ENCODE measurements at regions not wholly inside any gene's neighbourhood (a gene's known extent, or its start where the extent isn't known, plus 50 kb on each side); places are given as distances from the start of the nearest gene placed in this dataset.
"Not testable (repeated sequence)": the region's sequence is repeated elsewhere in the genome, so short reads cannot be mapped to it uniquely, and the experiment has no call there.

DNA sequence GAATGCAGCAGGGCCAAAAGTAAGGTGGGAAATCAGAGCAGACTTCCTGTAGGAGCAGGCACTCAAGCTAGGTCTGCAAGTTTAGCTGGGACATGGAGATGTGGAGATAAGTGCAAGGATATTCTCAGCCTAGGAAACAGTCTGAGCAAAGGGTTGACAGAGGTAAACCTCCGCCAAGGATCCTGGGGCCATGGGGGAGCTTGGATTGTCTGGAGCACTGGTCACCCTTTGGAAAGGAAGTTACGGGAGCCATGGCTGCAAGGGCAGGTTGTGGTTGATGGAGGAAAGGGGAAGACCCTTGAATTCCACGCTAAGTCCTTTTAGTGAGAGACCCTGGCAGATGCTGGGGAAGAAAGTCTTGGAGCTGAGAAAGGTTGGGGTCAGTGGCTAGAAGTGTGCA lies 150.9 kb downstream of the PTPRU start:
- no peak for DNase-seq (ENCODE audit: low spot score, unreplicated experiment)
- Mint-ChIP-seq H3K27me3 (peaks cover 14% of the 10 kb centered on the region), H3K36me3 (ENCODE audit: insufficient read depth) (no peaks in the 10 kb centered on the region), H3K4me3 (ENCODE audit: low read depth) (no peak overlapping the region), H3K27ac (no peak overlapping the region), H3K9me3 (ENCODE audit: low read depth) (no peaks in the 10 kb centered on the region), H3K4me1 (ENCODE audit: low read depth) (peaks cover 9% of the 10 kb centered on the region)
- TF ChIP-seq, protein P1, sequence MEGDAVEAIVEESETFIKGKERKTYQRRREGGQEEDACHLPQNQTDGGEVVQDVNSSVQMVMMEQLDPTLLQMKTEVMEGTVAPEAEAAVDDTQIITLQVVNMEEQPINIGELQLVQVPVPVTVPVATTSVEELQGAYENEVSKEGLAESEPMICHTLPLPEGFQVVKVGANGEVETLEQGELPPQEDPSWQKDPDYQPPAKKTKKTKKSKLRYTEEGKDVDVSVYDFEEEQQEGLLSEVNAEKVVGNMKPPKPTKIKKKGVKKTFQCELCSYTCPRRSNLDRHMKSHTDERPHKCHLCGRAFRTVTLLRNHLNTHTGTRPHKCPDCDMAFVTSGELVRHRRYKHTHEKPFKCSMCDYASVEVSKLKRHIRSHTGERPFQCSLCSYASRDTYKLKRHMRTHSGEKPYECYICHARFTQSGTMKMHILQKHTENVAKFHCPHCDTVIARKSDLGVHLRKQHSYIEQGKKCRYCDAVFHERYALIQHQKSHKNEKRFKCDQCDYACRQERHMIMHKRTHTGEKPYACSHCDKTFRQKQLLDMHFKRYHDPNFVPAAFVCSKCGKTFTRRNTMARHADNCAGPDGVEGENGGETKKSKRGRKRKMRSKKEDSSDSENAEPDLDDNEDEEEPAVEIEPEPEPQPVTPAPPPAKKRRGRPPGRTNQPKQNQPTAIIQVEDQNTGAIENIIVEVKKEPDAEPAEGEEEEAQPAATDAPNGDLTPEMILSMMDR (IDR thresholded peaks at IDR 0.05; ENCODE audit: unreplicated experiment) = no peak

DNA sequence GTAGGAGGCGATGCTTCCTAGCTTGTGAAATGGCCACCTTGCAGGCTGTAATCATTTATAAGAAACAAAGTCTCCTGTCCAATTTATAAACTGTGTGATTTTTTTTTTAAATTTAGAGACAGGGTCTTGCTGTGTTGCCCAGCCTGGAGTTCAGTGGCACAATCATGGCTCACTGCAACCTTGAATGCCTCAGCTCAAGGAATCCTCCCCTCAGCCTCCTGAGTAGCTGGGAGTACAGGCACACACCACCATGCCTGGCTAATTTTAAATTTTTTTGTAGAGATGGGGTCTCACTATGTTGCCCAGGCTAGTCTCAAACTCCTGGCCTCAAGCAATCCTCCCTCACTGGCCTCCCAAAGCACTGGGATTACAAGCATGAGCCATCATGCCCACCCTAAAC lies 150.1 kb downstream of the PTPRU start:
- peaks cover 14% of the 10 kb centered on the region for H3K27me3 Mint-ChIP-seq
- not testable (repeated sequence) for H3K36me3 Mint-ChIP-seq (ENCODE audit: insufficient read depth); H3K4me3 Mint-ChIP-seq (ENCODE audit: low read depth); H3K4me1 Mint-ChIP-seq (ENCODE audit: low read depth); H3K9me3 Mint-ChIP-seq (ENCODE audit: low read depth); DNase-seq (ENCODE audit: low spot score, unreplicated experiment); H3K27ac Mint-ChIP-seq

DNA sequence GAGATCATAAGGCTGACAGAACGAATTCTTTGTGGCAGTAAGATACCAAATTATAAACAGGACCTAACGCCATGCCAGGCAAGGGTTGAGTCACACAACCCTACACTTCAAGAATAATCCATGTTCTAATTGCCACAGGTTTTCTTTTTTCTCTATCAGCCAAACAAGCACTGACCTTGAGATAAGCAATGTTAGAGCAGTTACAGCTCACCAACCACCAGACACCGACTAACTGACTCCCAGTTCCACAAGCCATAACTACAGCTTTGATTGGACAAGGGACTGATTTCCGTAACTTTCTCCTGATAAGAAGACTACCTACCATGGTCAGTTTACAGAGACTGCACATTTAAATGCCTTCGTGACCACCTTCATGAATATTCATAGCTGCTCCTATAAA lies 149.6 kb downstream of the PTPRU start:
- H3K27me3 Mint-ChIP-seq = peaks cover 14% of the 10 kb centered on the region
- no peak overlapping the region for H3K4me3 Mint-ChIP-seq (ENCODE audit: low read depth)
- H3K27ac Mint-ChIP-seq = no peak overlapping the region
- no peak for DNase-seq (ENCODE audit: low spot score, unreplicated experiment)
- peaks cover 9% of the 10 kb centered on the region for H3K4me1 Mint-ChIP-seq (ENCODE audit: low read depth)
- TF ChIP-seq, protein P1 (IDR thresholded peaks at IDR 0.05; ENCODE audit: unreplicated experiment) = no peak
- no peaks in the 10 kb centered on the region for H3K36me3 Mint-ChIP-seq (ENCODE audit: insufficient read depth)
- H3K9me3 Mint-ChIP-seq (ENCODE audit: low read depth) = no peaks in the 10 kb centered on the region

DNA sequence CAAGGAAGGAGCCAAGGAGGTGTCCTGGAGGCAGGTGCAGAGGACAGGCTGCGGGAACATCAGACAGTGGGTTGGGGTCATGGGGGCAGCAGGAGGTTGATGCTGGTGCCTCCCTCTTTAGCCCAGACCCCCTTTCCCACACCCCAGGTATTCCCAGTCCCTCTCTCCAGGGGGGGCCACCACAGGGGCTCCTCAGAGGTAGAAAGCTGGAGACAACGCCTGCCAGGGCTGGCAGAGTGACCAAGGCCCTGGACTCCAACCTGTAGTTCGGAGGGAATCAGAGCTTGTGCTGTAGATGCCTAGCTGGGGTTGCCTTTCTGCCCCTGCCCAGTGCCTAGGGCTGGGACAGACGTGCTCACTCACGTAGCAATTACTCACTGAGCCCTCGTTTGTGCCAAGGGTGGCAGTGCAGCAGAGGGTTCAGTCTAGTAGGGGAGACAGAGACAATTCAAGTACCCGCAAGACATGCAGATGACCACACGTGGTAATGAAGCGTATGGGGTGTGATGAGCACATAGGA lies 148.2 kb downstream of the PTPRU start:
- H3K27me3 Mint-ChIP-seq = peaks cover 14% of the 10 kb centered on the region
- peaks cover 7% of the 10 kb centered on the region for H3K9me3 Mint-ChIP-seq (ENCODE audit: low read depth)
- H3K4me3 Mint-ChIP-seq (ENCODE audit: low read depth) = no peak overlapping the region
- TF ChIP-seq, protein P1 (IDR thresholded peaks at IDR 0.05; ENCODE audit: unreplicated experiment) = no peak
- H3K36me3 Mint-ChIP-seq (ENCODE audit: insufficient read depth) = no peaks in the 10 kb centered on the region
- H3K27ac Mint-ChIP-seq = no peak overlapping the region
- peaks cover 4% of the 10 kb centered on the region for H3K4me1 Mint-ChIP-seq (ENCODE audit: low read depth)
- peak; percentile 6 for DNase-seq (ENCODE audit: low spot score, unreplicated experiment)

DNA sequence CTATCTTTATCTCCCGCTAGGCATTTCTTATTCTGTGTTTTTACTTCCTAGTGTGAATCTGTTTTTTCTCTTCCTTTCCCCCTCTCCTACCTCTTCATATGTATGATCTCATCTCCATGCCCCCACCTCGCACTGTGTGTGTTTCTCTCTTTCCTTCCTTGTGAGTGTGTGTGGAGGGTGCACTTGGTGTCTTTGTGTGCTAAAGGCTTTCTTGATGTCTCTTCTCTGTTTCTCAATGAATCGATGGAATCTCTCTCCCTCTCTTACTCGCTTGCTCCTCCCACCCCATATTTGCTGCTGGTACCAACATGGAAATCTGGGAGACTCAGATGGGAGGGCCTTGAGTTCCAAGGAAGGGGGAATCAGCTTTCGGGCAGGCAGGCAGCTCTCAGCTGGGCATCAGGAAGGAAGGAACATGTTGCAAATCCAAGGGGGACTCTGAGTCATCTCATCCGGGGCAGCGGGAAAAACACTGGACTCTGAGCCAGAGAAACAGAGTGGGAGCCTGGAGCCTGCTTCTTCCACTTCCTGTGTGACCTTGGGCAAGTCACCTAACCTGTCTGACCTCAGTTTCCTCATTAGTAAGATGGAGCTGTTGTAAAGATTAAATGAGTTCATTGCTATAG lies 147.5 kb downstream of the PTPRU start:
- Mint-ChIP-seq H3K4me3 (ENCODE audit: low read depth) (no peak overlapping the region), H3K9me3 (ENCODE audit: low read depth) (peaks cover 14% of the 10 kb centered on the region), H3K27me3 (peaks cover 14% of the 10 kb centered on the region), H3K27ac (no peak overlapping the region), H3K4me1 (ENCODE audit: low read depth) (peaks cover 4% of the 10 kb centered on the region), H3K36me3 (ENCODE audit: insufficient read depth) (peaks cover 6% of the 10 kb centered on the region)
- DNase-seq (ENCODE audit: low spot score, unreplicated experiment) = peak; percentile 5
- TF ChIP-seq, protein P1 (IDR thresholded peaks at IDR 0.05; ENCODE audit: unreplicated experiment) = no peak

All from progenitor cell of endocrine pancreas (in vitro differentiated cells).